ENCODE measurements at regions not wholly inside any gene's neighbourhood (a gene's known extent, or its start where the extent isn't known, plus 50 kb on each side); places are given as distances from the start of the nearest gene placed in this dataset.

- Histone ChIP-seq H3K27ac (no peak overlapping the region), H3K27me3 (ENCODE audit: insufficient read depth, low read depth, severe bottlenecking) (no peaks in the 10 kb centered on the region), H3K9me3 (ENCODE audit: severe bottlenecking) (no peaks in the 10 kb centered on the region), H3K36me3 (no peaks in the 10 kb centered on the region), H3K4me3 (ENCODE audit: low read depth, low read length) (no peak overlapping the region)
- TF ChIP-seq CTCF (IDR thresholded peaks at IDR 0.05; ENCODE audit: low read depth, low read length) = no peak
- no peak for DNase-seq
Measured at GRCh38 chr2:16561251-16561650, 104.4 kb downstream of the CYRIA start.

GRCh38 chr2:16559278-16560067, 106.2 kb downstream of the CYRIA start:
- H3K9me3 ChIP-seq (ENCODE audit: severe bottlenecking) = no peaks in the 10 kb centered on the region
- H3K36me3 ChIP-seq = no peaks in the 10 kb centered on the region
- no peaks in the 10 kb centered on the region for H3K27me3 ChIP-seq (ENCODE audit: insufficient read depth, low read depth, severe bottlenecking)
- TF ChIP-seq CTCF (IDR thresholded peaks at IDR 0.05; ENCODE audit: low read depth, low read length) = no peak
- H3K4me3 ChIP-seq (ENCODE audit: low read depth, low read length) = no peak overlapping the region
- DNase-seq = no peak
- no peak overlapping the region for H3K27ac ChIP-seq

- Histone ChIP-seq H3K9me3 (ENCODE audit: severe bottlenecking) (no peaks in the 10 kb centered on the region), H3K36me3 (no peaks in the 10 kb centered on the region)
Measured at GRCh38 chr2:16554060-16554583, 111.5 kb downstream of the CYRIA start.

GRCh38 chr2:16553226-16553625, 112.4 kb downstream of the CYRIA start:
- H3K36me3 ChIP-seq = no peaks in the 10 kb centered on the region
- H3K9me3 ChIP-seq (ENCODE audit: severe bottlenecking) = no peaks in the 10 kb centered on the region
- no peak overlapping the region for H3K4me3 ChIP-seq (ENCODE audit: low read depth, low read length)
- peak; percentile 69 for TF ChIP-seq CTCF (IDR thresholded peaks at IDR 0.05; ENCODE audit: low read depth, low read length)
- no peaks in the 10 kb centered on the region for H3K27me3 ChIP-seq (ENCODE audit: insufficient read depth, low read depth, severe bottlenecking)
- no peak overlapping the region for H3K27ac ChIP-seq
- peak; percentile 65 for DNase-seq

More at GRCh38 chr2:16554060-16554583, 111.5 kb downstream of the CYRIA start:
- H3K27me3 ChIP-seq (ENCODE audit: insufficient read depth, low read depth, severe bottlenecking) = no peaks in the 10 kb centered on the region
- H3K27ac ChIP-seq = no peak overlapping the region
- no peak for TF ChIP-seq CTCF (IDR thresholded peaks at IDR 0.05; ENCODE audit: low read depth, low read length)
- DNase-seq = no peak
- no peak overlapping the region for H3K4me3 ChIP-seq (ENCODE audit: low read depth, low read length)

GRCh38 chr2:16552202-16552601, 113.4 kb downstream of the CYRIA start:
- H3K9me3 ChIP-seq (ENCODE audit: severe bottlenecking) = no peaks in the 10 kb centered on the region
- no peak for DNase-seq
- no peak for TF ChIP-seq CTCF (IDR thresholded peaks at IDR 0.05; ENCODE audit: low read depth, low read length)
- no peak overlapping the region for H3K27ac ChIP-seq
- H3K4me3 ChIP-seq (ENCODE audit: low read depth, low read length) = no peak overlapping the region
- no peaks in the 10 kb centered on the region for H3K27me3 ChIP-seq (ENCODE audit: insufficient read depth, low read depth, severe bottlenecking)
- no peaks in the 10 kb centered on the region for H3K36me3 ChIP-seq

Data from WERI-Rb-1 (cell line).